GM11168 (cell line): ENCODE measurements at regions not wholly inside any gene's neighbourhood (a gene's known extent, or its start where the extent isn't known, plus 50 kb on each side); places are given as distances from the start of the nearest gene placed in this dataset.

Experiments
- in situ Hi-C: fragments of 300-500 bp; cut with MboI; formaldehyde crosslinking; loops from one replicate; pipeline ENCODE4 v1.12.0; 2022; ENCODE audit warnings: low sequenced_read_pairs; ENCODE audit not compliant: unreplicated experiment

DNA sequence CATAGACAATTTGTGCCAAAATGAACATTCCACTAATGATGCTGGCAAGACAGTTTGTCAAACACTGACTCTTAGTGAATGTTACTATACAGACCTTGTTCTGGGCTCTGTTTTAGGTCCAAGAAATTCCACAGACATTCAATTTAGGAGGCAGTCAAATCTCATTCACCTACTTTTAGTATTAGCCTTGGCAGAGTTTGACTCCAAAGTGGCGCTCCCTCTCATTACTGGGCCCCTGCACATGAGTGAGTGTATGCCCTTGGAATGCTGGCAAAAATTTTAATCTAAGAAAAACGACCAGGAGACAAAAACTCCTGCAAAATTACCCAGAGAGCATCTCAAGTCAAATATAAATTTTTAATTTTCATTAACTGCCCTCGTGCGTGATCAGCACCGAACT lies 94.9 kb upstream of the SLC27A6 start:
- in situ Hi-C loops, result no loop called here

DNA sequence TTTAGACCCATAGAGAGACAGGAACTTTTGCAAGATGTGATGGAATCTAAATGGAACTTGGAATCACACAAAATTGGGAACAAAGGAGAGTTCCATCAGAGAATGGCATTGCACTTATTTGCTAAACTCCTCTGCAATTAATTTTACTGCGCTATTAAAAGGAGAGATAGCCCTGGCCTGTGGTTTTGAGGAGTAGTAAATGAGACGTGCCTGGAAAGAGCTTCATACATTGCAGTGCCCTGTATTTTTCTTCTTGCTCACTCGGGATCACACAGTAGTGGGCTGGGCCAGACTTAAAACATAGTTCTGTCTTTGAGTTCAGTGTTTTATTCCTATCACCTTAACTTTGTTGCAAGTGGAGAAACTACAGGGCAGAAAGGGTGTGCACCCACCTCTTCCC lies 94.4 kb upstream of the SLC27A6 start:
- in situ Hi-C loops, result no loop called here

DNA sequence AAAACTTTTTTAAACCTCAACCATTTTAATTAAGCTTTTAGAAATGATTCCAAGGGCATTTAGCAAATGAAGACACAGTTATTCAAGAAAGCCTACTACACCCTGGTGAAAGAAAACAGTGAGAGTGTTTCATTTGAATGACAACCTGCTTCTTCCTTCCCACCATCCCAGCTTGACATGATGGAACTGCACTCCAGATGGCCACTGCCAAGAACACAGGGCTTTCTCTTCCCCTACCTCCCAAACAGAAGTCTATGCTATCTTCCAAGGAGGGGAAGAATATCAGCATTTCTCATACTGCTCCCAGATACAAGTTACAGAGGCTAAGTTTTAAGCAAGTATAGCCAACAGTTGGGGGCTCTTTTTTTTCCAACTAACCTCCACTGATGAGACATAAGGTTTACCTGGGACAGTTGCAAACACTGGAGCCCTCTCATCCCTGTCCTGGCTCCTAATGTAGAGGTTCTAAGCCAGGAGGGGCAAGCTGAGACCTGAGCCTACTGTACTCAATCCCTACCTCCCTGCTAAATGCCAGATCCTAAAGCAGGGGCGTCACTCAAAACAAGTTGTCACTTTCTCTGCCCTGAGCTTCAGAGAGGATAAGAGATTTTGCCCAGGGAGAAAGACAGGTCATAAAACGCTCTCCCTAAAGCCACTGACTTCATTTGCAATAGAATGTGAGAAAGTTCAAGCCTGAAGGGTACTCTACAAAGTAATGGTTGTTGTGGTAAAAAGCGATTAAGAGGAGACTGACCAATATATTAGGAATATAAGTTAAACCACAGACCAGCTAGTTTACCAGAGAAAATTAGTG lies 88.5 kb upstream of the SLC27A6 start:
- in situ Hi-C loops, result no loop called here

DNA sequence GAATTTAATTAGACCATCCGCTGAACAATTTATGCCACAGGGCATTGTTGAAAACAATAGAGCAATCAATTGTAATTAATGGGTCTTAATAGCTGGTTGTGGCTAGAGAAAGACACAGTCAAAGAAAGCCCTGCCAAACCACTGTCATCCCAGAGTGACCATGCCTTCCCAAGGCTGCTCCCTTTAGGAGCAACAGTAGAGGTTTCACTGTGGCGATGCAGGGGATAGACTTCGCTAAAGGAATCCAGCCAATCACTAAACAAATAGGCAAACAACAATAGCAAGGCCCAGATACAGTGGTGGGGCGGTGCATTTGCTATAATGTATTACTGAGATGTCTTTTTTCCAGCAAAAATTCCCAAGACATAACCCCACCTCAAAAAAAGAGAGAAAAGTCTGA lies 87.8 kb upstream of the SLC27A6 start:
- in situ Hi-C loops, result no loop called here

DNA sequence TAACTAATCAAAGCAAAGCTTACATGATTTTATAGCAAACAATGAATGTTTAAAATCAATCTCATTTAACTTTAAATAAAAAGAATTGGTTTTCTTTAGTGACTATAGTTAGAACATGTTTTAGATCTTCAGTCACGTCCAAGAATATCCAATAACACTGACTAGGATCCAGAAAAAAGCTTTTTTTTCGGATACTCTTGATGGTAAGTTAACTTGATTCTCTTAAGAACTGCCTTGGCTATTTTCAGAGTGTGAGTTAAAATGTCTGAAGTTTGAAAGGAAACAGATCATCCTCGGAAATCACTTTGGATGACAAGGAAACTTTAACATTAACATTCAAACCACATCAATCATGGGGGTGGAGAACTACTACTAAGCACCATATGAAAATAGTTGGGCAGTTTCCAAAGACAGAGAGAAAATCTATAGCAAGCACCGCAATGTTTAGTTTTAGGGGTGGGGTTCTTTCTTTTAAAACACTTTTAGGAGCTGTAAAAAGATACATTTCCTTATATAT lies 83.7 kb upstream of the SLC27A6 start:
- in situ Hi-C loops, result no loop called here

DNA sequence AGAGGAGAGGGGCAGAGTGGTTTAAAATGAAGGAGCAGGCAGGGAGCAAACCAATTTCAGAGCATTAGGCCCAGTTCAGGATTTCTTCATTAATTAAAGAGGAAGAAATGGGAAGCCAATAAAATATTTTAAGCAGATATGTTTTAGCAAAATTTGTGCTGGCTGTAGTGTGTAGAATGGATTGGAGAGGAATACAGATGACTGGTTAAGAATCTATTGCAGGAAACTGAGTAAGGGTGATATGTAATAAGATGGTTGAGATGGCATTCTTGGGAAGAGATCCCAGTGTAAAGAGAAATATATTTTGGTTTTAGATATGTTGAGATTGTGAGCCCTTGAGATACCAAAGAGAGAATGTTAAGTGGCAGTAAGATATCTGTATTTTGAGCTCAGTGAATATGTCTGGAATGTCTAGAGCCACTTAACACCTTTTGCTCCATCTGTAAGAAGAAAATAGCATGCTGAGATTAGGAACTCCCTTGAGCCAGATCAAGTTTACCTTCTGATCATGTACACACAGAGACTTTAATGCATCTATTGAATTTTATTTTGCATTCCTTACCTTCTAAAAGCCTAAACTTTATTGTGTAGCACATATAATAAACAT lies 79.5 kb upstream of the SLC27A6 start:
- in situ Hi-C loops, result no loop called here

DNA sequence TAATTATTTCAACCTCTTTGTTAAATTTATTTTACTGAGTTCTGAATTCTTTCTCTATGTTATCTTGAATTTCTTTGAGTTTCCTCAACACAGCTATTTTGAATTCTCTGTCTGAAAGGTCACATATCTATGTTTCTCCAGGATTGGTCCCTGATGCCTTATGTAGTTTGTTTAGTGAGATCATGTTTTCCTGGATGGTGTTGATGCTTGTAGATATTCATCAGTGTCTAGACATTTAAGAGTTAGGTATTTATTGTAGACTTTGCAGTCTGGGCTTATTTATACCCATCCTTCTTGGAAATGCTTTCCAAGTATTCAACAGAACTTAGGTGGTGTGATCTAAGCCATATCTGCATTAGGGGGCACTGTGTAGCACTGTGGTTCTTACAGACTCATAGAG lies 70.2 kb upstream of the SLC27A6 start:
- in situ Hi-C loops, result no loop called here

DNA sequence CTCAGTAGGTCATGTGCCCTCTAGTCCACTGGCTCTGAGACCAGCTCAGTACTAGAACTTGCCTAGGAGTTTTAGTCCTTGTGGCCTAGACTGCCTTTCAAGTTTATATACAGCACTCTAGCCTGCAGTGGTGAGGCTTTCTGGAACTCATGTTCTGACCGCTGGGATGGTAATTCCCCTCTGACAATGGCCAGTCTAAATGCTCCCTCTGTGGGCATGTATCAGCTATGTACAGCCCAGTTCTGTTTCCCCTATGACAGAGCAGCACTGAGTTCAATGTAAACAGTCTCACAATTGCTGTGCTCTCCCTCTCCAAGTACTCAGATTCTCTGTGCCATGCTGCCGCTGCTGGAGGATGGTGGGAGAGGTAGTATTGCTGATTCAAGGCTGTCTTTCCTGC lies 68.6 kb upstream of the SLC27A6 start:
- in situ Hi-C loops, result no loop called here

DNA sequence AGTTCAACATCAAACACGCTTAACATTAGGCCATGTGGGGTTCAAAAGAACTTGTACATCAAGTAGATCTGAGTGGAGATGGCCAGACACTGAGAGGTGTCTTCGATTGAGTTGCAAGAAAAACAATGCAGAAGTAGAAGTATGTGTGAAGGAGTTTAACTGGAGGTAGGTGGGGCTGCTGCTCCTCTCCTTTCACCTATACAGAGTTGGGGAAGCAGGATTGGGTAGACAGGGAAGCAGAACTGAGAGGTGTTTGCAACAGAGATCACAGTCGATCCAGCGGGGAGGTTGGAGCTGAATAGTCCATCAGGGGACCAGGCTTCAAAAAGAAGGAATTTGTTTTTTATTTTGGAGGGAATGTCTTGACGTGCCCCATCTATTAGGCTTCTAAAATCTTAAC lies 61.7 kb upstream of the SLC27A6 start:
- in situ Hi-C loops, result loop anchor here (25.0 kb wide), 1 partner anchor 234 kb away; no protein-coding TSS in a partner anchor

DNA sequence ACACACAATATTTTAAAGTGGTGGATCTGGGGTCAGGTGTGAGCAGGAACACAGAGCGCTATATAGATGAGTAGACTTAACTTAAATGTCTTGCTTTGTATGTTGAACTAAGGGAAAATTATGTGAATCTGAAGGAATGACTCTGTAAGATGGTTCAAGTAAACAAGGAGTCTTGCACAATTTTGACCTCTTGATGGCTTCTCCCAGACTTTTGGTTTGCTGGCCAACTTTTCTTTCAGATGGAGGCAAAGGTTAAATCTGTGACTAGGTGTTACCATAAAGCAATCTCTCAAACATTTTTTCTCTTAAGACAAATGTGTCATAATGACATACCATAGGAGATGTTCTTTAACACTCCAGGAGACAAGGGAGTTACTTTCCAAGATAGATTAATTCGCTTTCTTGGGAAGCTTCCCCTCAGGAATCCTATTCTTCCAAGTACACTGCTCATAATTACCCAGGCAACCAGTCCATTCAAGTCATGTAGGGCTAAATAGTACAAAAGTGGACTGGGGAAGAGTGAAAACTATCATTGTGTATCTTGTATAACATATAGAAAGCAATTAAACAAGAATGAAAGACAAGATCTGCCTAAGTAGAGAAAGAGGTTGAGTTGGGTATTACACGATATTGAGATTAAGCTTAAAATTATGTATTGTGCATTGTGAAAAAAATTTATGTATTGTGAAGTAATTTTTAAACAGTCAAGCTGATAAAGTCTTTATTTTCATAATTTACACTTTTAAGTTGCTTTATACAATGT lies 60.3 kb upstream of the SLC27A6 start:
- in situ Hi-C loops, result loop anchor here (25.0 kb wide), 1 partner anchor 232 kb away; no protein-coding TSS in a partner anchor

DNA sequence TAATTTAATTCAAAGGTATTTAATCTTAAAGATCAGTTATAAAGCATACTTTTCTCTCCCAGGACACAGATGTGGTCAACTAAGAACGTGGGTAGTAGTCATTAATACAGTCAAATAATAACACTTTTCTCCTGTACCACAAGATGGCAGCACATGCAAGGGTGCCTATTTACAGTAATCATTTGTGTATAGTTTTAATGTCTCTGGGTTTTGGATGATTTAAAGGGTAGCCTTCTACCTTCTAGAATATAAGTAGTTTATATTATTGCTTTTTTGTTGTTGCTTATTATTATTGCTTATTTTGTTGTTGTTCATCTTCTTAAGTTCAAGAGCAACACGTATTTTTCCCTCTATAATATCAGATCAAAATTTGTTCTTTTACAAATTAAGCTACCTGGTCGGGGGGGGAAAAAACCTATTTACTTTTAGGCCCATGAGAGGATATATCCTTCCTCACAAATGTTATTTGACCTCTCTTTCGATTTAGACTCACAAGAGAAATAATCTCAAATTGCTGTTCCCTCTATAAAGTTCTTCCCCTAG lies 59.6 kb upstream of the SLC27A6 start:
- in situ Hi-C loops, result loop anchor here (25.0 kb wide), 1 partner anchor 232 kb away; no protein-coding TSS in a partner anchor

DNA sequence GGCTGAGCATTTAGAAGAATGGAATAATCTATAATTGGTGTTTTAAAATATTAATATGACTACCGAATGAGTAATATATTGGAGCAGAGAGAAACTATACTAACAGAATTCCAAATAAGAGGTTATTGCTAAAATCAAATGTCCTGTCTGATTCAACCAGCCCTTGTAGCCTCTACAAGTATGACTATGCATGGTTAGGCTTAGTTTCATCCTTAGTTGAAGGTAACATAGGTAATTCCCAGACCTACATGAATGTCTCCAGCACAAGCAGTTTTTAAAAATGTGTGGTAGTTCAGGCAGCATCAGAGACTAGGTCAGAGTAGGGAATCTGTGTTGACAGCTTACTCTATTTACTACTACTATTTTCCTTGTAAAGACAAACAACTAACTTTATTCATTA lies 51.7 kb upstream of the SLC27A6 start:
- in situ Hi-C loops, result loop anchor here (25.0 kb wide), 1 partner anchor 224 kb away; no protein-coding TSS in a partner anchor
